RPMI7951 (cell line): ENCODE measurements at regions not wholly inside any gene's neighbourhood (a gene's known extent, or its start where the extent isn't known, plus 50 kb on each side); places are given as distances from the start of the nearest gene placed in this dataset.

Source experiments
- DNase-seq: peaks from one replicate; pipeline ENCODE4 v3.0.0-alpha.2; 2012; ENCODE audit warnings: low read depth

GRCh38 chr2:219998107-219998506 is 370.7 kb downstream of the SLC4A3 start:
- DNase-seq, result no peak

DNA sequence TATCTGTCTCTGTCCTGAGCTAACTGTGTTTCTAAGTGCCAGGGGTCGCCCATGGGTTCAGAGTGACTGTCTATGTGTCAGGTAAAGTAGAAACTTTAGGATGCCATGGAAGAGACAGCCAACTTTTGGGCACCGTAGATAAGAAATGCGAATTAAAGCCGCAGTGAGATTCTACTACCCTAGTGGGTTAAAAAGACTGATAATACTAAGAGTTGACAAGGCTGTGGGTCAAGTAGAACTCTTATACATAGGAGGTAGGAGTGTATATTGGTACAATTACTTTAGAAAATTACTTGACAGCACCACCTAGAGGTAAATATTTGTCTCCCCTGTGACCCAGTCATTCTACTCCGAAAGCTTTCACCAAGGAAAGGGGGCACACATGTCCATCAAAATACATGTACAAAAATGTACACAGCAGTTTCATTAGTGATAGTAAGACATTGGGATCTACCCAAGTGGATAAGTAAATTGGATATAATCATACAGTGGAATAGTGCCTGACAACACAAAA is 371.3 kb downstream of the SLC4A3 start:
- DNase-seq, result no peak

DNA sequence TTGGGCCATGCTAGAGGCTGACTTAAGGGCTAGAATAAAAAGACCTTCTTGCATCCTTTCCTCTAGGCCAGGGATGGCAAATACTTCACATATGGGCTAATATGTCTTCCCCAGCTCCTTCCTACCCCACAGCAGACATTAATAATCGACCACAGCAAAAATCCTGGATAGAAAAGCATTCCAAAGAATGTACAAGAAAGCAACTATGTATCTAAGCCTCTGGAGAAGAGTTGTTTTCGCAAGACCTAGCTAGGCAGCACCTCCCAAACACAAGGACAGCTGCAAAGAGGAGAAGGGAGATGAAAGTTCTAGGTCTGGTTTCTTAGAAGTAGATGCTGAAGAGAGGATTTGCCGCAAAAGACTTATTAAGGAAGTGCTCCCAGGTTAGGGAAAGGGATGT is 372.6 kb downstream of the SLC4A3 start:
- no peak for DNase-seq

GRCh38 chr2:220000586-220000985 is 373.2 kb downstream of the SLC4A3 start:
- no peak for DNase-seq

- peak; percentile 58 for DNase-seq
Measured at GRCh38 chr2:220001751-220002150, 374.3 kb downstream of the SLC4A3 start.

- DNase-seq, result no peak
Measured at GRCh38 chr2:220002251-220002650, 374.8 kb downstream of the SLC4A3 start.

DNA sequence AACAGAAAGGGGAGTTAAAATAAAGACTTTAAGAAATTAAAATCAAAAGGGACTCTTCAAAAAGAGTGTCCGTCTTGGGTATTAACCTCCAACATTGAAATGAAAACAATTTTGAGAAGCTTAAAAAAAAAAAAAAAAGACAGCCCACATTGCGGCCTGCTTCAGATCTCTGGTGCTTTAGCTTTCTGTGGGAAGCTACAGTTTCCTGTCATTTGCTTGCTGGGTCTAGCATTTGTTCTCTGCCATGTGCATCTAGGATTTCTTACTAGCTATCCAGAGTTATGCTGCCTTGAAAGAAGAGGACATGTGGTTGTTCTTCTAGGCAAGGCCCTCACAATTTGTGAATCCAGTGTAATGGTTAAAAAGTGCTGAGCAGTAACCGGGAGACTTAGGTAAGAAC is 375.3 kb downstream of the SLC4A3 start:
- no peak for DNase-seq

- no peak for DNase-seq
Measured at GRCh38 chr2:220005362-220005761, 377.9 kb downstream of the SLC4A3 start.

- peak; percentile 73 for DNase-seq
Measured at GRCh38 chr2:220006152-220006621, 378.8 kb downstream of the SLC4A3 start.

- no peak for DNase-seq
Measured at GRCh38 chr2:220011859-220012258, 384.4 kb downstream of the SLC4A3 start.

GRCh38 chr2:220014961-220015360 is 387.5 kb downstream of the SLC4A3 start:
- no peak for DNase-seq

- no peak for DNase-seq
Measured at GRCh38 chr2:220015576-220015975, 388.1 kb downstream of the SLC4A3 start.

DNA sequence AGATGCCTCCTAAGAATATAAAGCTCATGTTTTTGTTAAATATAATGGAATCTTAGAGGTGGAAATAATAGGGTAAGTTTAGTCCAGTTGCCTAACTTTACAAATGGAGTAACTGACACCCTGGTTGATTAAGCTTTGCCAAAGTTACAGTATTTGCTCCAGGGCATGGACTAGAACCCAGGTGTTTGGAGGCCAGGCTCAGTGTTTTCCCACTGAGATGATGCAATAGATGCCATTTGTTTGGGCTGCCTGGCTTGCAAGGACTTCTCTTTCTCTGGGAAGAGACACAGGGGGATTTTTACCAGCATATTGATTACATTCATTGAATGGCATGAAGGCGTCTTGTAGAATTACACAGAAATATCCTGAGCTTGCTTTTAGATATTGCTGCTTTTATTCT is 397.8 kb downstream of the SLC4A3 start:
- no peak for DNase-seq

DNA sequence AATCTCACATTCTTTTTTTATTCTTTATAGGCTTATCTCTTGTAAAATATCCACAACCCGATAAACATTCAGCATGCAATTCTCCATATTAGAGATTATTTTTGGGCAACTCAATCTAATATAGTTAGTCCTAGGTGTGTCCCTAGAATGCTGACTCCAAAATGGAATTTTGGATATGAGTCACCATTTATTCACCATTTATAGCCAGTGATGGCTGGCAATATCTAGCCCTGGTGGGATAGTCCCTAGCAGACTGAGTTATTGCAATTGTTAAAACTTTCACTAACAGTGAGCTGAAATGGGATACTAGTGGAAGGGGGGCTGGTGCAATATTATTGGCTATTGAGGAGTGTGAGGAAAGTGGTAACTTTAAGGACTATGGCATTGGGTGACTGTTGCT is 401.6 kb downstream of the SLC4A3 start:
- DNase-seq, result no peak

DNA sequence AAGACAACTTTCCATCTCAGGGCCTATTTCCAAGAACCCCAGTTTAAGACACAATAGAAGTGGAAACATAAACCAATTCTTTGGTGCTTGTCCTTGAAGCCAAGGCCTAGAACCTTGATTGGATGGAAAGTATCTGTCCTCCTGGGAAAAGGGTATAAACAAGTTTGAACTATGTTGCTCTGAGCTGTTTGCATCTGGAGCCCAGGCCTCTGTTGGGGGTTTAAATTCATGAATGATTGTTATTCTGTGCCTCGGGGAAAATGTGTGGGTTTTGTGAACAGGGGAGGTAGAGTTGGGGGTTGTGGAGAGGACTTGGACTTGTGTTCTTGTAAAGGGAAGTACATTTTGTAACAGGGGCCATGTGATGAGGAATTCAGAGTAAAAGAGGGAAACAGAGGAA is 406.1 kb downstream of the SLC4A3 start:
- peak; percentile 86 for DNase-seq

DNA sequence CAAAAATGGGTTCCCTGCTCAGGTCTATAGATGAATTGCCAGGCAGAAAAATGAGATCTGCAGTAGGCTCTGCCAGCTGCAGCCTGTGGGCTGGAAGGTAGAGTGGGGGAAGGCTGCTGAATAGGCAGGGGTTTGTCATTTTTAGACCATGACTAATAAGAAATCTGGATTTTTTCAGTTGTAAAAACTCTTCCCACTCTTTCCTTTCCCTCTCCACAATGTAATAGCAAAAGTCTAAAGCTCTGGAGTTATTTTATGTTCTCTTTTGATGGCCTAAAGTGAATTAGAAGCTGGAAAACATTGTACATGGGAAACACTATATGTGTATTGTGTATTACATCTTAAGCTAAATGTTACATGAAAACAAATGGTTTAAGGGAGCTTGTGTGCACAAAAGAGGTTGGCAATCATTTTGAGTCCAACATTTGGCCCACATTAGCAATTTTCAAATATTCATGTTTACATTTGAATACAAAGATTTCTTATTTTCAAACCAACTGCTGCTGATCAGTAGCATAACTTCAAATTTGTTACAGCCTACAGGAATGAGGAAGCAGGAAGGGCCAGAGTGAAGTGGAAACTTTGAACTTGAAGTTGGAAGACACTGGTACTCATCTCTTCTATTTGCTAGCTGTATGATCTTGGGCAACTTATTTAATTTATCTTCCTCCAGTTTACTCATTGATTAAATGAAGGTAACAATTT is 407.1 kb downstream of the SLC4A3 start:
- DNase-seq, result peak; percentile 80

GRCh38 chr2:220036431-220036830 is 409.0 kb downstream of the SLC4A3 start:
- no peak for DNase-seq

- no peak for DNase-seq
Measured at GRCh38 chr2:220040346-220040745, 412.9 kb downstream of the SLC4A3 start.

DNA sequence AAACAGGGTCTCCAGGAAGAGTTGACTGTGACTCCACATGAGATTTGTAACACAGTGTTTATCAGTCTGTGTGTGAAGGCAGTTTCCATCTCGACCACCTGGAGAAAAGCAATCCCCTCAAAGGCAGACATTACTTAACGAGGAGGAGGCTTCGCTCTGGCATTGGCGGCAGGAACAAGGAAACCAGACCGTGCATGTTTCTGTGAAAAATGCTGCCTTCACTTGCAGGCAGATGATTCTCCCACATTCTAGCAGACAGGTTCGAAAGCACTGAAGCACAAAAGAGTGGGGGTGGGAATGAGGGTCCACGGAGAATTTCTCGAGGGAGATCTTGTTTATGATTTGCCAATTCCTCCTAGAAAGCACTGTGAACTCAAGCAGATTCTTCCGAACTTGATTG is 414.0 kb downstream of the SLC4A3 start:
- DNase-seq, result no peak

GRCh38 chr2:220043155-220043989 is 415.9 kb downstream of the SLC4A3 start:
- DNase-seq, result peak; percentile 56

DNA sequence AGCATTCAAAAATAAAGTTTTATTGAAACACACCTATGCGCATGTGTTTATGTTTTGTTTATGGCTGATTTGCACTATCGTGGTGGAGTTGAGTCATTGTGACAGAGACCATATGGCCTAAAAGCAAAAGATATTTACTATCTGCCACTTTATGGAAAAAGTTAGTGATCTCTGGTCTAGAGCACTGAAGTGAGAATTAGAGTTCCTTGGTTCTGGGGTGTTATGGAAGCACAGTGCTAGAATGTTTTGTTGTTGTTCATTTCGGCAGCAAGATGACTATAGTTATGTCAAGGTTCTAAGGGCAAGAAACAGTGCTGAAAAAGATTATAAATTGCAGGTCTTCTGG is 416.5 kb downstream of the SLC4A3 start:
- DNase-seq, result no peak

GRCh38 chr2:220044383-220044782 is 417.0 kb downstream of the SLC4A3 start:
- peak; percentile 35 for DNase-seq

GRCh38 chr2:220046507-220046906 is 419.1 kb downstream of the SLC4A3 start:
- DNase-seq, result no peak
